ENCODE measurements at regions not wholly inside any gene's neighbourhood (a gene's known extent, or its start where the extent isn't known, plus 50 kb on each side); places are given as distances from the start of the nearest gene placed in this dataset.

DNA sequence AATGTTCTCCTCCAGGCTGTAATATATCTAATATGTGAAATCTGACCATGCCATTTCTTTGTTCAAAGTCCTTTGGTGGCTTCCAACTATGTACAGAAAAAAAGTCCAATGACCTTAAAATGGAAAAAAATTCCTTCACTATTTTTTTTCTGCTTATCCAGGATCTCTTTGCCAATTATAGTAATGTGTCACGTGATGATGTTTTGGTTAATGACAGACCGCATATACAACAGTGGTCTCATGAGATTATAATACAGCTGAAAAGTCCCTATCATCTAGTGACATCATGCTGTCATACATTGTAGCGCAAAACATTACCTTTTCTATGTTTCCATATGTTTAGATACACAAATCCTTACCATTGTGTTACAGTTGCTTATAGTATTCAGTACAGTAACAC is 477.6 kb downstream of the TMEM232 start:
- DNase-seq (ENCODE audit: low spot score): no peak
- Histone ChIP-seq H3K27ac (no peak overlapping the region), H3K4me3 (no peak overlapping the region), H3K4me2 (no peak overlapping the region), H4K20me1 (ENCODE audit: insufficient read depth, poor library complexity, severe bottlenecking) (no peaks in the 10 kb centered on the region), H3K27me3 (no peaks in the 10 kb centered on the region), H2AFZ (no peak overlapping the region), H3K79me2 (no peaks in the 10 kb centered on the region), H3K9me3 (ENCODE audit: low read depth) (no peaks in the 10 kb centered on the region), H3K4me1 (ENCODE audit: insufficient read depth) (no peaks in the 10 kb centered on the region), H3K9me2 (replicated peaks; ENCODE audit: insufficient read depth) (no peaks in the 10 kb centered on the region), H3K36me3 (replicated peaks; ENCODE audit: insufficient read depth, low read depth) (no peaks in the 10 kb centered on the region)
- TF ChIP-seq EZH2phosphoT487 (IDR thresholded peaks at IDR 0.05; ENCODE audit: low read depth, severe bottlenecking, unreplicated experiment): no peak
- TF ChIP-seq, protein P1, sequence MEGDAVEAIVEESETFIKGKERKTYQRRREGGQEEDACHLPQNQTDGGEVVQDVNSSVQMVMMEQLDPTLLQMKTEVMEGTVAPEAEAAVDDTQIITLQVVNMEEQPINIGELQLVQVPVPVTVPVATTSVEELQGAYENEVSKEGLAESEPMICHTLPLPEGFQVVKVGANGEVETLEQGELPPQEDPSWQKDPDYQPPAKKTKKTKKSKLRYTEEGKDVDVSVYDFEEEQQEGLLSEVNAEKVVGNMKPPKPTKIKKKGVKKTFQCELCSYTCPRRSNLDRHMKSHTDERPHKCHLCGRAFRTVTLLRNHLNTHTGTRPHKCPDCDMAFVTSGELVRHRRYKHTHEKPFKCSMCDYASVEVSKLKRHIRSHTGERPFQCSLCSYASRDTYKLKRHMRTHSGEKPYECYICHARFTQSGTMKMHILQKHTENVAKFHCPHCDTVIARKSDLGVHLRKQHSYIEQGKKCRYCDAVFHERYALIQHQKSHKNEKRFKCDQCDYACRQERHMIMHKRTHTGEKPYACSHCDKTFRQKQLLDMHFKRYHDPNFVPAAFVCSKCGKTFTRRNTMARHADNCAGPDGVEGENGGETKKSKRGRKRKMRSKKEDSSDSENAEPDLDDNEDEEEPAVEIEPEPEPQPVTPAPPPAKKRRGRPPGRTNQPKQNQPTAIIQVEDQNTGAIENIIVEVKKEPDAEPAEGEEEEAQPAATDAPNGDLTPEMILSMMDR (IDR thresholded peaks at IDR 0.05; ENCODE audit: poor library complexity): no peak
- 95% methylated on average over 3 of the region's 3 CpGs for WGBS (ENCODE audit: low lambda C conversion rate, missing lambda C conversion rate)

DNA sequence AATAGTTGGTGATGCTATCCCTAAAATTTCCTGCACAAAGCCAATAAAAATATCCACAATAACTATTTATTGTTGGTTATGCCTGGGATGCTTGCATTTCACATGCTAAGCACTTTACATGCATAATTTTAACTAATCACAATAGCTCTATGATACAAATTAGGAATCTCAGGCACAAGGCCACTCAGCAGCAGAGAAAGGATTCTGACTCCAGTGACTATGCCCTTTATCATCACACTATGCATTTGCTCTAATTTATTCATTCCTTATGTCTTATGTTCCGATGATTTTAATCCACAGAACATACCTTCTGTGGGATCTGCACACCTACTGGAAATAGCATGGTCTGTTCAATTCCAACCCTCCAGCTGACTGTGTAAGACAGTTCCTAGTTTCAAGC is 476.1 kb downstream of the TMEM232 start:
- Histone ChIP-seq H3K4me3 (no peak overlapping the region), H3K27me3 (no peaks in the 10 kb centered on the region), H3K4me2 (no peak overlapping the region), H4K20me1 (ENCODE audit: insufficient read depth, poor library complexity, severe bottlenecking) (no peaks in the 10 kb centered on the region), H3K4me1 (ENCODE audit: insufficient read depth) (no peaks in the 10 kb centered on the region), H3K27ac (no peak overlapping the region), H2AFZ (no peak overlapping the region), H3K79me2 (no peaks in the 10 kb centered on the region), H3K9me2 (replicated peaks; ENCODE audit: insufficient read depth) (no peaks in the 10 kb centered on the region), H3K36me3 (replicated peaks; ENCODE audit: insufficient read depth, low read depth) (no peaks in the 10 kb centered on the region), H3K9me3 (ENCODE audit: low read depth) (no peaks in the 10 kb centered on the region)
- WGBS (ENCODE audit: low lambda C conversion rate, missing lambda C conversion rate): 87% methylated on average over 1 of the region's 1 CpG
- DNase-seq (ENCODE audit: low spot score): no peak
- TF ChIP-seq, protein P1 (IDR thresholded peaks at IDR 0.05; ENCODE audit: poor library complexity): no peak
- TF ChIP-seq EZH2phosphoT487 (IDR thresholded peaks at IDR 0.05; ENCODE audit: low read depth, severe bottlenecking, unreplicated experiment) (no peak), EZH2 (IDR thresholded peaks at IDR 0.05; ENCODE audit: borderline replicate concordance) (no peak)

DNA sequence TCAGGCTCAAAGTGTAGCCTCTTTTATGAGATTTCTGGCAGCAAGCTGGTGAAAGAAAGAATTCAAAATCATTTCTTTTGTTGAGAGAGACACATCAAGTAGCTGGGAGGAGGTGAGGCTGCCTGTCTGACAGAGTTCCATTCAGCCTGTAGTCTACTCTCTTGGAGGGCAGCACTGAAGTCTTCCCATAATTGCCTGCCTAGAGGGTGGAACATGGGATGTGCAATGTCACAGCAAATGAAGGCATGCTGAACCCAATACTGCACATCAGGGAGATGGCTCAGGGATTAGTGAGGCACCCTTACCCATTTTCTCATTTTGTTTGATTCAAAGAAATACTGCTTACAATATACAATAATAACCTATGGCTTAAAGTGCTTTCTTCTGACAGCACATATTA is 475.7 kb downstream of the TMEM232 start:
- H3K27me3 ChIP-seq: no peaks in the 10 kb centered on the region
- no peaks in the 10 kb centered on the region for H3K36me3 ChIP-seq (replicated peaks; ENCODE audit: insufficient read depth, low read depth)
- H4K20me1 ChIP-seq (ENCODE audit: insufficient read depth, poor library complexity, severe bottlenecking): no peaks in the 10 kb centered on the region
- no peaks in the 10 kb centered on the region for H3K9me2 ChIP-seq (replicated peaks; ENCODE audit: insufficient read depth)
- no peak overlapping the region for H3K27ac ChIP-seq
- TF ChIP-seq, protein P1 (IDR thresholded peaks at IDR 0.05; ENCODE audit: poor library complexity): no peak
- no peak for TF ChIP-seq EZH2 (IDR thresholded peaks at IDR 0.05; ENCODE audit: borderline replicate concordance)
- TF ChIP-seq EZH2phosphoT487 (IDR thresholded peaks at IDR 0.05; ENCODE audit: low read depth, severe bottlenecking, unreplicated experiment): no peak
- H3K4me1 ChIP-seq (ENCODE audit: insufficient read depth): no peaks in the 10 kb centered on the region
- H3K79me2 ChIP-seq: no peaks in the 10 kb centered on the region
- H3K4me3 ChIP-seq: no peak overlapping the region
- no peak overlapping the region for H3K4me2 ChIP-seq
- no peak overlapping the region for H2AFZ ChIP-seq
- no peaks in the 10 kb centered on the region for H3K9me3 ChIP-seq (ENCODE audit: low read depth)
- no peak for DNase-seq (ENCODE audit: low spot score)

DNA sequence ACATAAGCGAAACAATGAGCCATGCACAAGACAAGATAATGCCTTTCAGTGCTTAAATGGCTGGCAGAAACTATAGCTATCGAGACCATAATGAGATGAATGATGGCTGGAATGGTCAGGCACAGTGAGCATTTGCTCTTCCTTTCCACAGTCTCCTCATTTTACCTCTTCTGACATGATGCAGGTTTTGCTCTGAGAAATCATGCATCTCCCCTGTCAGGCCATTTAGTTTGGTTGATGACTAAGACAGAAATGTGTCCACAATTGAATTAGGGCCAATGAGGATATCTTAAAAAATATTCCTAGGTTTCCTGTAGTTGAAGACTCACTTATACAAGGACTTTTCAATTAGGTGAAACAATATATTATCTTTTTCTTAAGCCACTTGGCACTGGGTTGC is 475.1 kb downstream of the TMEM232 start:
- H3K79me2 ChIP-seq: no peaks in the 10 kb centered on the region
- H3K4me3 ChIP-seq: no peak overlapping the region
- no peak for DNase-seq (ENCODE audit: low spot score)
- H3K36me3 ChIP-seq (replicated peaks; ENCODE audit: insufficient read depth, low read depth): no peaks in the 10 kb centered on the region
- no peaks in the 10 kb centered on the region for H3K4me1 ChIP-seq (ENCODE audit: insufficient read depth)
- no peak for TF ChIP-seq EZH2phosphoT487 (IDR thresholded peaks at IDR 0.05; ENCODE audit: low read depth, severe bottlenecking, unreplicated experiment)
- no peak for TF ChIP-seq EZH2 (IDR thresholded peaks at IDR 0.05; ENCODE audit: borderline replicate concordance)
- TF ChIP-seq, protein P1 (IDR thresholded peaks at IDR 0.05; ENCODE audit: poor library complexity): no peak
- no peaks in the 10 kb centered on the region for H3K9me2 ChIP-seq (replicated peaks; ENCODE audit: insufficient read depth)
- no peak overlapping the region for H3K4me2 ChIP-seq
- no peaks in the 10 kb centered on the region for H4K20me1 ChIP-seq (ENCODE audit: insufficient read depth, poor library complexity, severe bottlenecking)
- no peaks in the 10 kb centered on the region for H3K27me3 ChIP-seq
- H3K9me3 ChIP-seq (ENCODE audit: low read depth): no peaks in the 10 kb centered on the region
- no peak overlapping the region for H3K27ac ChIP-seq
- 86% methylated on average over 2 of the region's 2 CpGs for WGBS (ENCODE audit: low lambda C conversion rate, missing lambda C conversion rate)
- H2AFZ ChIP-seq: no peak overlapping the region

All from hepatocyte (in vitro differentiated cells).